ENCODE measurements at regions not wholly inside any gene's neighbourhood (a gene's known extent, or its start where the extent isn't known, plus 50 kb on each side); places are given as distances from the start of the nearest gene placed in this dataset.

DNA sequence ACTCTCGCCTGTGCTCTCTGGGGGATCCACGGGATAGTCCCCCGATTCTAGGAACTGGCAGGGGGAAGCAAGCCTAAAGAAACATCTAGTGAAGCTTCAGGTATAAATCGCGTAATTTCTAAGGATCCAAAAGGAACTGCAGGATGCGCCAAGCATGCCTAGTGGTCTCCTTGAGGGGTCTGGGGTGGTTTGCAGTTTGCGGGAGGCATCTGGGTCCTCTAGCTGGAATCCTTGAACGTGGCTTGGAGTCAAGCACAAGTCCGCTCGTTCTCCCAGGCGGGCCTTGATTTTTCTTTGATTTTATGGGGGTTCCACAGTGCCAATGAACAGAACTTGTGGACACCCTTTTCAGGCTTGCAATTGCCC lies 1000.5 kb downstream of the KCNJ18 start:
- no peak for DNase-seq
- H3K4me1 Mint-ChIP-seq (ENCODE audit: low read depth, unreplicated experiment), result no peaks in the 10 kb centered on the region
- H3K27ac Mint-ChIP-seq (ENCODE audit: unreplicated experiment), result no peak overlapping the region
- H3K27me3 Mint-ChIP-seq (ENCODE audit: unreplicated experiment), result no peaks in the 10 kb centered on the region
- intact Hi-C loops (cut with micrococcal nuclease; ENCODE audit: unreplicated experiment), result no loop called here
- TF ChIP-seq, protein P1, sequence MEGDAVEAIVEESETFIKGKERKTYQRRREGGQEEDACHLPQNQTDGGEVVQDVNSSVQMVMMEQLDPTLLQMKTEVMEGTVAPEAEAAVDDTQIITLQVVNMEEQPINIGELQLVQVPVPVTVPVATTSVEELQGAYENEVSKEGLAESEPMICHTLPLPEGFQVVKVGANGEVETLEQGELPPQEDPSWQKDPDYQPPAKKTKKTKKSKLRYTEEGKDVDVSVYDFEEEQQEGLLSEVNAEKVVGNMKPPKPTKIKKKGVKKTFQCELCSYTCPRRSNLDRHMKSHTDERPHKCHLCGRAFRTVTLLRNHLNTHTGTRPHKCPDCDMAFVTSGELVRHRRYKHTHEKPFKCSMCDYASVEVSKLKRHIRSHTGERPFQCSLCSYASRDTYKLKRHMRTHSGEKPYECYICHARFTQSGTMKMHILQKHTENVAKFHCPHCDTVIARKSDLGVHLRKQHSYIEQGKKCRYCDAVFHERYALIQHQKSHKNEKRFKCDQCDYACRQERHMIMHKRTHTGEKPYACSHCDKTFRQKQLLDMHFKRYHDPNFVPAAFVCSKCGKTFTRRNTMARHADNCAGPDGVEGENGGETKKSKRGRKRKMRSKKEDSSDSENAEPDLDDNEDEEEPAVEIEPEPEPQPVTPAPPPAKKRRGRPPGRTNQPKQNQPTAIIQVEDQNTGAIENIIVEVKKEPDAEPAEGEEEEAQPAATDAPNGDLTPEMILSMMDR (IDR thresholded peaks at IDR 0.05; ENCODE audit: unreplicated experiment), result no peak
- CTCF ChIA-PET, result no interaction called here
- no peak overlapping the region for H3K4me3 Mint-ChIP-seq (ENCODE audit: low read depth, unreplicated experiment)
- no TSS peak for BruUV-seq (replicated peaks)
- no peaks in the 10 kb centered on the region for H3K36me3 Mint-ChIP-seq (ENCODE audit: insufficient read depth, unreplicated experiment)
- peaks cover 13% of the 10 kb centered on the region for H3K9me3 Mint-ChIP-seq (ENCODE audit: low read depth, unreplicated experiment)

DNA sequence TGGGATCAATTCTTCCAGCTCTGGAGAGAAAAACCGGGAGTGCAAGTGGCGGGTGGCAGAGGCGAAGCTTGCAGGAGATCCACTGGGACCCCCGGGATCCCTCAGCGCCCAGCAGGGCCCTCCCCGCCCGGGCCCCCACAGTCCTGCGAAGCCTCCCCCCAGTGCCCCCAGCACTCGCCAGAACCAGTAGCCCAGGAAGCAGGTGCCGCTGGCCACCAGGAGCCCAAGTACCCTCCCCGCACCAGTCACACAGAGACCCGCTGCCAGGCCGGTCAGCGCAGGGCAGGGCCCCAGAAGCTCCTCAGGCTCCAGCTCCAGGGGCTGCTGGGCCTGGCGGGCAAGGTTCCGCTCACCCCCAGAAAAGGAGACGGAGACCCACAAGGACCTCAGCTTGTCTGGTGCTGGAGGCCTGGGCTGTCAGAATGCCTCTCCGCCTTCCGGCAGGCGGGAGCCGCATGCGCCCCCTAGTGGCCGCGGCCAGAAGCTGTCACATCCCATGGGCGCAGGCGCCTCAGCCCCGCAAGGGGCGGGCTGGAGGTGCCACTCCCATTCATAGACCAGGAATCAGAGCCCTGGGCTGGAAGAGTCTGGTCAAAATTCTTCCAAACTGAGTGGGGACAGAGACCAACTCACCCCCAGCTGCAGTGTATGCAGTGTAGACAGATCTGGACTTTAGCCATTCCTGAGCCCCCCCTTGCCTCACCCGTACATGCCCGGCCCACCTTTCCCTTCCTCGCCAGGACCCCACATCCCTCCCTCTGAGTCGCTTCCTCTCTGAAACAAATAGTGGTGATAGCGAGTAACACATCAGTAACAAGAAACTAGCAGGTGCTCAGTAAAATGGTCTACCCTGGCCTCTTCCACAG lies 1002.3 kb downstream of the KCNJ18 start:
- Mint-ChIP-seq H3K9me3 (ENCODE audit: low read depth, unreplicated experiment) (peaks cover 15% of the 10 kb centered on the region), H3K4me1 (ENCODE audit: low read depth, unreplicated experiment) (no peaks in the 10 kb centered on the region), H3K27ac (ENCODE audit: unreplicated experiment) (no peak overlapping the region), H3K4me3 (ENCODE audit: low read depth, unreplicated experiment) (no peak overlapping the region), H3K27me3 (ENCODE audit: unreplicated experiment) (no peaks in the 10 kb centered on the region), H3K36me3 (ENCODE audit: insufficient read depth, unreplicated experiment) (no peaks in the 10 kb centered on the region)
- CTCF ChIA-PET, result no interaction called here
- DNase-seq, result no peak
- TF ChIP-seq, protein P1 (IDR thresholded peaks at IDR 0.05; ENCODE audit: unreplicated experiment), result peak; percentile 15
- no TSS peak for BruUV-seq (replicated peaks)
- intact Hi-C loops (cut with micrococcal nuclease; ENCODE audit: unreplicated experiment), result no loop called here

DNA sequence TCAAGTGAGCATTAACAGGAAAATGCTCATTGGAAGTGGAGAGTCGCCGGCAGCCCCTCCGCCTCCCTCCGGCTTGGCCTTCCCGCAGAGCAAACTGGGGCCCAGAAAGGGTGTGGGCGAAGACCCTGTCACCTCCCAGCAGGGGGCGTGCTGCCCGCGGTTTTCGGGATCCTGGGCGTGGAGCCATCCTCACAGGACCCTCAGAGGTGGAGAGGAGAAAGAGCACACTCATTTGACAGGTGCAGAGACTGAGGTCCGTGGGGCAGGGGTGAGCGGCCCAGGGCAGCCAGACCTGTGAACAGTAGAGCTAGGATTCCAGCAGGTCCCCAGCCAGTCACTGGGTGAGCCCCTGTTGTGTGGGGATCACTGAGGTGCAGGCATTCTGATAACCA lies 1002.9 kb downstream of the KCNJ18 start:
- no peak overlapping the region for H3K27ac Mint-ChIP-seq (ENCODE audit: unreplicated experiment)
- H3K4me3 Mint-ChIP-seq (ENCODE audit: low read depth, unreplicated experiment), result no peak overlapping the region
- peaks cover 15% of the 10 kb centered on the region for H3K9me3 Mint-ChIP-seq (ENCODE audit: low read depth, unreplicated experiment)
- H3K36me3 Mint-ChIP-seq (ENCODE audit: insufficient read depth, unreplicated experiment), result no peaks in the 10 kb centered on the region
- TF ChIP-seq, protein P1 (IDR thresholded peaks at IDR 0.05; ENCODE audit: unreplicated experiment), result no peak
- CTCF ChIA-PET, result no interaction called here
- no TSS peak for BruUV-seq (replicated peaks)
- intact Hi-C loops (cut with micrococcal nuclease; ENCODE audit: unreplicated experiment), result no loop called here
- H3K4me1 Mint-ChIP-seq (ENCODE audit: low read depth, unreplicated experiment), result no peaks in the 10 kb centered on the region
- DNase-seq, result no peak
- no peaks in the 10 kb centered on the region for H3K27me3 Mint-ChIP-seq (ENCODE audit: unreplicated experiment)

DNA sequence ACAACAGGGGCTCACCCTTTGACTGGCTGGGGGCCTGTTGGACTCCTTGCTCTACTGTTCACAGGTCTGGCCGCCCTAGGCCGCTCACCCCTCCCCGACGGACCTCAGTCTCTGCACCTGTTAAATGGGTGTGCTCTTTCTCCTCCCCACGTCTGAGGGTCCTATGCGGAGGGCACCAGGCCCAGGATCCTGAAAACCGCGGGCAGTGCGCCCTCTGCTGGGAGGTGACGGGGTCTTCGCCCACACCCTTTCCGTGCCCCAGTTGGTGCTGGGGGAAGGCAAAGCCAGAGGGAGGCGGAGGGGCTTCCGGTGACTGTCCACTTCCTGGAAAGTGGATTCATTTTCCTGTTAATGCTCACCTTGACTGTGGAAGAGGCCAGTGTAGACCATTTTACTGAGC lies 1010.9 kb downstream of the KCNJ18 start:
- no peak overlapping the region for H3K4me3 Mint-ChIP-seq (ENCODE audit: low read depth, unreplicated experiment)
- no peaks in the 10 kb centered on the region for H3K27me3 Mint-ChIP-seq (ENCODE audit: unreplicated experiment)
- H3K4me1 Mint-ChIP-seq (ENCODE audit: low read depth, unreplicated experiment), result no peaks in the 10 kb centered on the region
- no peak for DNase-seq
- H3K36me3 Mint-ChIP-seq (ENCODE audit: insufficient read depth, unreplicated experiment), result no peaks in the 10 kb centered on the region
- intact Hi-C loops (cut with micrococcal nuclease; ENCODE audit: unreplicated experiment), result no loop called here
- CTCF ChIA-PET, result no interaction called here
- TF ChIP-seq, protein P1 (IDR thresholded peaks at IDR 0.05; ENCODE audit: unreplicated experiment), result no peak
- BruUV-seq (replicated peaks), result no TSS peak
- peaks cover 7% of the 10 kb centered on the region for H3K9me3 Mint-ChIP-seq (ENCODE audit: low read depth, unreplicated experiment)
- H3K27ac Mint-ChIP-seq (ENCODE audit: unreplicated experiment), result no peak overlapping the region
